NOMO-1 treated with dmso at 0.1 percent for 144 hours (cell line): ENCODE measurements at regions not wholly inside any gene's neighbourhood (a gene's known extent, or its start where the extent isn't known, plus 50 kb on each side); places are given as distances from the start of the nearest gene placed in this dataset.

Experiments used
- DNase-seq: peaks from one replicate; lab custom pipeline; 2025; ENCODE audit not compliant: unreplicated experiment; lab: John Stamatoyannopoulos, UW

- peak; percentile 86 for DNase-seq
Measured at GRCh38 chrX:9340598-9341290, 124.1 kb upstream of the TBL1X start.

GRCh38 chrX:9341291-9342201 is 123.3 kb upstream of the TBL1X start:
- peak; percentile 87 for DNase-seq

- peak; percentile 68 for DNase-seq
Measured at GRCh38 chrX:9342561-9343051, 122.3 kb upstream of the TBL1X start.

- no peak for DNase-seq
Measured at GRCh38 chrX:9343971-9344370, 120.9 kb upstream of the TBL1X start.

- DNase-seq = no peak
Measured at GRCh38 chrX:9345957-9346356, 118.9 kb upstream of the TBL1X start.

- no peak for DNase-seq
Measured at GRCh38 chrX:9349572-9350494, 115.0 kb upstream of the TBL1X start.

- DNase-seq = no peak
Measured at GRCh38 chrX:9351126-9351525, 113.7 kb upstream of the TBL1X start.

GRCh38 chrX:9352243-9352642 is 112.6 kb upstream of the TBL1X start:
- DNase-seq = no peak

- peak; percentile 82 for DNase-seq
Measured at GRCh38 chrX:9352694-9353411, 112.0 kb upstream of the TBL1X start.

GRCh38 chrX:9354918-9355317 is 109.9 kb upstream of the TBL1X start:
- DNase-seq = no peak

GRCh38 chrX:9355739-9356138 is 109.1 kb upstream of the TBL1X start:
- no peak for DNase-seq

GRCh38 chrX:9356846-9357245 is 108.0 kb upstream of the TBL1X start:
- no peak for DNase-seq

- DNase-seq = no peak
Measured at GRCh38 chrX:9357518-9358114, 107.2 kb upstream of the TBL1X start.

- no peak for DNase-seq
Measured at GRCh38 chrX:9362363-9362928, 102.4 kb upstream of the TBL1X start.

- DNase-seq = no peak
Measured at GRCh38 chrX:9367421-9367820, 97.4 kb upstream of the TBL1X start.

- DNase-seq = no peak
Measured at GRCh38 chrX:9368262-9368661, 96.6 kb upstream of the TBL1X start.

- no peak for DNase-seq
Measured at GRCh38 chrX:9369802-9370291, 95.0 kb upstream of the TBL1X start.

GRCh38 chrX:9370893-9371292 is 94.0 kb upstream of the TBL1X start:
- peak; percentile 8 for DNase-seq

GRCh38 chrX:9372866-9373265 is 92.0 kb upstream of the TBL1X start:
- DNase-seq = no peak
